ENCODE measurements at regions not wholly inside any gene's neighbourhood (a gene's known extent, or its start where the extent isn't known, plus 50 kb on each side); places are given as distances from the start of the nearest gene placed in this dataset.

GRCh38 chr3:84600703-84601225 is 358.0 kb upstream of the CADM2 start:
- Mint-ChIP-seq H3K4me1 (peaks cover 7% of the 10 kb centered on the region), H3K27ac (no peak overlapping the region), H3K36me3 (ENCODE audit: low read depth) (no peaks in the 10 kb centered on the region), H3K27me3 (ENCODE audit: low read depth, poor library complexity) (no peaks in the 10 kb centered on the region), H3K4me3 (no peak overlapping the region), H3K9me3 (peaks cover 4% of the 10 kb centered on the region)
- no peak for DNase-seq
- TF ChIP-seq CTCF (IDR thresholded peaks at IDR 0.05), result no peak

- no peak overlapping the region for H3K27ac Mint-ChIP-seq
- H3K4me1 Mint-ChIP-seq, result peaks cover 7% of the 10 kb centered on the region
- no peaks in the 10 kb centered on the region for H3K27me3 Mint-ChIP-seq (ENCODE audit: low read depth, poor library complexity)
- DNase-seq, result no peak
- TF ChIP-seq CTCF (IDR thresholded peaks at IDR 0.05), result no peak
- peaks cover 4% of the 10 kb centered on the region for H3K9me3 Mint-ChIP-seq
- H3K4me3 Mint-ChIP-seq, result no peak overlapping the region
- no peaks in the 10 kb centered on the region for H3K36me3 Mint-ChIP-seq (ENCODE audit: low read depth)
Observed at GRCh38 chr3:84601303-84601702, 357.5 kb upstream of the CADM2 start.

- Mint-ChIP-seq H3K4me3 (no peak overlapping the region), H3K36me3 (ENCODE audit: low read depth) (no peaks in the 10 kb centered on the region), H3K27me3 (ENCODE audit: low read depth, poor library complexity) (no peaks in the 10 kb centered on the region), H3K9me3 (peaks cover 16% of the 10 kb centered on the region), H3K27ac (no peak overlapping the region), H3K4me1 (no peaks in the 10 kb centered on the region)
- no peak for TF ChIP-seq CTCF (IDR thresholded peaks at IDR 0.05)
- no peak for DNase-seq
Observed at GRCh38 chr3:84621823-84622222, 337.0 kb upstream of the CADM2 start.

- Mint-ChIP-seq H3K4me3 (no peak overlapping the region), H3K27me3 (ENCODE audit: low read depth, poor library complexity) (no peaks in the 10 kb centered on the region), H3K36me3 (ENCODE audit: low read depth) (no peaks in the 10 kb centered on the region), H3K4me1 (no peaks in the 10 kb centered on the region), H3K9me3 (no peaks in the 10 kb centered on the region), H3K27ac (no peak overlapping the region)
- DNase-seq, result no peak
- TF ChIP-seq CTCF (IDR thresholded peaks at IDR 0.05), result no peak
Observed at GRCh38 chr3:84634668-84635067, 324.1 kb upstream of the CADM2 start.

GRCh38 chr3:84637272-84637671 is 321.5 kb upstream of the CADM2 start:
- Mint-ChIP-seq H3K27ac (no peak overlapping the region), H3K36me3 (ENCODE audit: low read depth) (no peaks in the 10 kb centered on the region), H3K27me3 (ENCODE audit: low read depth, poor library complexity) (no peaks in the 10 kb centered on the region), H3K4me3 (no peak overlapping the region), H3K4me1 (no peaks in the 10 kb centered on the region), H3K9me3 (no peaks in the 10 kb centered on the region)
- no peak for TF ChIP-seq CTCF (IDR thresholded peaks at IDR 0.05)
- DNase-seq, result no peak

GRCh38 chr3:84666468-84666867 is 292.3 kb upstream of the CADM2 start:
- H3K27ac Mint-ChIP-seq, result no peak overlapping the region
- no peak overlapping the region for H3K4me3 Mint-ChIP-seq
- H3K4me1 Mint-ChIP-seq, result no peaks in the 10 kb centered on the region
- H3K9me3 Mint-ChIP-seq, result no peaks in the 10 kb centered on the region
- TF ChIP-seq CTCF (IDR thresholded peaks at IDR 0.05), result no peak
- DNase-seq, result no peak
- no peaks in the 10 kb centered on the region for H3K27me3 Mint-ChIP-seq (ENCODE audit: low read depth, poor library complexity)
- no peaks in the 10 kb centered on the region for H3K36me3 Mint-ChIP-seq (ENCODE audit: low read depth)
